ENCODE measurements at regions not wholly inside any gene's neighbourhood (a gene's known extent, or its start where the extent isn't known, plus 50 kb on each side); places are given as distances from the start of the nearest gene placed in this dataset.

DNA sequence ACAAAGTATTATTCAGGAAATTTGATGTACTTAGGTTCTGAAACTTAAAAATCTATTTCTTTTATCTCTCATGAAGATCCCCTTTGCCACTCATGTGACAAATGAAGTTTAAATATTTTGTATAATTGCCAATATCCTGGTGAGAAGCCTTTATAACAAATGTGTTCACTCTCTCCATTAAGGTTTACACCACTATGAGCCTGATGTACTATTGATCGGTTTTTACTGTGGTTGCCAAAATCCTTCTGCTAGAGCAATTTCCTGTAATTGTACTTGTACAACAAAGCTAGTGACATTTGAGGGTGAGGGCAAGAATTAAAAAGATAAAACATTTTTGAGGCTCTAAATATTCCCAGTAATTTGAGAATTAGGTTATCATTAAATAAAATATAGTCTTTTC, 222.3 kb upstream of the CDH19 start:
- DNase-seq = no peak

- DNase-seq = no peak
Observed at GRCh38 chr18:66825347-66825746, 221.5 kb upstream of the CDH19 start.

DNA sequence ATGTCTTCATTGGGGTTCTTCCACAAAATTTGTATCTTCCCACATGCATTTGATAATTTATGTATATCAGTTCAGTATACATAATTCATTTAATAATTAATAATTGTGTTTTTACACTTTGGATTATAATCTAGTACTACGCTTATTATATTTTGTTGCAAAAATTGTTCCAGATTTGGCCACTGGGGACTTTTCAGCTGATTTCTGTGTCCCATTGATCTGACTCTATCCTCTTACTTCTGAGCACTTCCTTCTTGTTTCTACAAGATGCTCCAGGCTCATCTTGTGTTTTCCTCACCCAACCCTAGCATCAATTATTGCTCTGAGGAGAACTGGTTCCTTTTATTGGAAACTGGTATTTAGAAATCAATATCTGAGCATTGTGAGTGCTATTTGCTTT, 215.3 kb upstream of the CDH19 start:
- no peak for DNase-seq

DNA sequence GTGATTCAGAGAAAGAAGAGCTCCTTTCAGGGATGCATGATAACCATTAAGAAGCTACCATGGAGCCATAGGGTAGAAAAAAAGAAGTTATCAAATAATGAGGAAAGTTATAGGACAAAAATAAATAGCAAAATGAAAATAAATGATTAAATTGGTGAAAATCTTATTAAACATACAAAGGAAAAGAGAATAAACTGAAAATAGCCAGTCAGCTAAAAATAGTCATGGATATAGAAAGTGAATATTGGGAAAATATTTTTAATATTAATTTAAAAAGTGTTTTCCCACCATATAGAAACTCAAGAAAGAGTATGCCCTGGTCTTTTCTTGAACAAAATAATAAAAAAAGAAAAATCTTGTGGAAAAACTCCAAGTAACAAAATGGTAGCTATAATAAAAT, 209.2 kb upstream of the CDH19 start:
- DNase-seq = no peak

DNA sequence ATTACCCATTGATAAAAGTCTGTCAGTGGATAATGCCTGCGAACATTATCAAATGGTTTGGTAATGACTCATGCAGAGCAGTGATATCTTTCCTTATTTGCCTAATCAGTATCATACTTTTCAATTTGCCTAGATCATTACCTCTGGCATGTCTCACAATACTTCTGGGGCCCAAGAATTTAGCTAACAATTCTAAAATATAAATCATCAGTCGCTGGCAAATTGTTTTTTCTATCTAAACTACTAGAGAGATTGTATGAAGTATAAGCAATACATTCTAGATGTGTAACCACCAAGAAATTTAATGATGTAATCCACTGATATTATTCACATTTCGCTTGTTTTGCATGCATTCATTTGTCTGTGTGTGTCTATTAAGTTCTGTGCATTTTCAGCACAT, 191.2 kb upstream of the CDH19 start:
- no peak for DNase-seq

DNA sequence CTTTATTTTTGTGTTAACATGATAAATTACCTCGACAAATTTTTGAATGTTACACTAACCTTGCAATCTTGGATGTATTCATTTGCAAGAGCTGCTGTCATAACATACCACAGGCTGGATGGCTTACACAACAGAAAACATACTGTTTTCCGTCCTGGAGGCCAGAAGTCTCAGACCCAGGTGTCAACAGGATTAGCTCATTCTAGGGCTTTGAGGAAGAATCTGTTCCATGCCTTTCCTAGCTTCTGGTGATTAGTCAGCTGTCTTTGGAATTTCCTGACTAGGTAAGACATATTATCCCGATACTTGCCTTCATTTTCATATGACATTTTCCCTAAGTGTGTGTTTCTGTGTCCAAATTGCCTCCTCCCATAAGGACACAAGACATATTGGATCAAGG, 188.6 kb upstream of the CDH19 start:
- DNase-seq = no peak

- DNase-seq = no peak
Observed at GRCh38 chr18:66780609-66781008, 176.7 kb upstream of the CDH19 start.

DNA sequence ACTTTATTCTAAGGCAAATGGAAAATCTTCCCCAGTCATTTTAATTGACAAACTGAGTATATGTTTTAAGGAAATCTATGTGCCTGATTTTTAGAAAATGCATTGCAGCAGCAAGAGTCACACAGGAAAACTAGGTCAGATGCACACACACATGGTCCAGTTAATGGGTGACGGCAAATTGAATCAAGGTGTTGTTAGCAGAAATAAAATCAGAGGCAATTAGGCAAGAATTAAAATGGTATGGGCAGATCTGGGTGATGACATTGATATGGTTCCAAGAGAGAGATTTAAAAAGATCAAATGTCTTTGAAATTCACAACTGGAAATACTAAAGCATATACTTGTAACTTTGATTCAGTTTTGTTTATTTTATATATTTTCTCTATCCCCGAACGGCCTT, 174.2 kb upstream of the CDH19 start:
- DNase-seq = no peak

DNA sequence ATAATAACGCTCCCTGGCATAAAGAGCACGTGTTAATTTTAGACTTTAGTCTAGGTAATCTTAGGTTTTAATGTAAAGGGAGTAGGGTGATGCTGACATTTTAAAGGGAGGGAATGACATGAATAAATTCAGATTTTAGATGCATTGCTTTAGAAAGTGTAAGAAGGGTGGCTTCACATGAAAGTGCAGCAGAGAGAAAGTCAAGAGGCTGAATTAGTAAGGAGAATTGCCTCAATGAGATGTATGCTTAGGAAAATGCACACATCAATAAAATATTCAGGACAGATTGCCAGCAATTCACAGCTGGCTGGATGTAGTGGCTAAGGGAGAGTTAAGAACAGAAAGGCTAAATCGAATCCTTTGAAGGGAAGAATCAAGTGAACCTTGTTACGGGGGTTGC, 165.5 kb upstream of the CDH19 start:
- DNase-seq = no peak

DNA sequence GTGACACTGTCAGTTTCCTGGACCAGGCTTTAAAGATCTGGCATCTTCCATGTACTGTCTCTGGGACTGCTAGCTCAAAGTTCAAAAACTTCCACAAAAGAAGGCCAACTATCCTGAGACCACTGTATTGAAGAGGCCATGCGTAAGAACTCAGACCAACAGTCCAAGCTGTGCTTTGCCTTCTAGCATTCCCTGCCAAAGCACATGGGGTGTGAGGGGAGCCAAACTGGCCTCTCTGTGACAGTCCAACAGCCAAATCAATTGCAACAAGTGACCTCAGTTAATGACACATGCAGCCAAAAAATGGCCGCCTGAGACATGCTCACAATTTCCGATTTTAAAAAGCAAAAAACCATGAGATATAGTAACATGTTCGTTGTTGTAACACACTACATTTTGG, 160.3 kb upstream of the CDH19 start:
- no peak for DNase-seq

- no peak for DNase-seq
Observed at GRCh38 chr18:66761166-66761565, 157.3 kb upstream of the CDH19 start.

DNA sequence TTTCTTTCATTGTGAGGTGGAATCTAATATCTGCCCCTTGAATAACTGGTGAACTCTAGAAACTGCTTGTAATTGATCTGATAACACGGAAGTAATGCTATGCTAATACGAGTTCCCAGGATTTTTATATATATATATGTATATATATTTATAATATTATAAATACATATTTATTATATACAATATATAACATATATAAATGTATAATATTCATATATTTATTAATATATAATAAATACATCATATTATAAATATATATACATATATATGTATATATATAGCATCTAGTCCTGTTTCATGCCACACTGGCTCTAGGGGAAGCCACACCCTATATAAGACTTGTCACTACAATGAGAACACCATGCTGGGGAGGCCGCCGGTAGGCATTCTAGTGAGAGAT, 156.7 kb upstream of the CDH19 start:
- no peak for DNase-seq

- DNase-seq = no peak
Observed at GRCh38 chr18:66759050-66759828, 155.3 kb upstream of the CDH19 start.

GRCh38 chr18:66757946-66758345, 154.1 kb upstream of the CDH19 start:
- DNase-seq = no peak

DNA sequence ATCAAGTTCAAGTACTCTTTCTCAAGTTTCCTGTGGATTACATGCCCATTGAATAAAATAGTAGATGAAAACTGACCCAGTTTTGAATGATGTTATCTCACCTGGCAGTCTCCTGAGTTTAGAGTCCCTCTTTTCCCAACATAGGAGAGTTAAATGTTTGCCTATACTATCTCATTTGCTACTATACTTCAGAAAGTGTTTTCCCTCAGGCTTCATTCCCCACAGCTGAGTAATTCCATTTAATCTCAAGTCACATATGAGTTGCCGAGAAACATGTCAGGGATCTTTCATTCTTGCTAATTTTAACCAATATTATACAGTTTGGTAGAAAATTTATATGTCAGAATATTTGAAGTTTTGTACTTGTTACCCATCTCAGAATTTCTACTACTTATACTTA, 150.4 kb upstream of the CDH19 start:
- DNase-seq = no peak

DNA sequence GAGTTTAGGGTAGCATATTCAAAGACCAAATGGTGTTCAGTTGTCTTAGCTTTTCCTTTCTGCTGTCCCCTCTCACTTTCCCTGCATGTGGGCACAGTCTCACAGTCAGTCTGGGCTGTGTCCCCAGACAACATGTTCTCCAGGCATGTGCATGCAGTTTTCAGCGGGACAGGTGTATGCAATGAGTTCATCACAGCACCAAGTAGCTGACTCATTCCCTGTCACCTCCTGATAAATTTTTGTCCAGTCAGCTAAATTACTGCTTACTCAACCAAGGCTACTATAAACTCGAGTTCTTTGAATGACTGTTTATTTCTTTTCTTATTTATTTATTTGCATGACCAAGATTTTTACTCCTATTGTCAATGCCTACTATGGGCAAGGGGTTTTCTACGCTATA, 148.8 kb upstream of the CDH19 start:
- DNase-seq = no peak

GRCh38 chr18:66749481-66750035, 145.7 kb upstream of the CDH19 start:
- DNase-seq = no peak

- DNase-seq = no peak
Observed at GRCh38 chr18:66749030-66749429, 145.1 kb upstream of the CDH19 start.

- DNase-seq = no peak
Observed at GRCh38 chr18:66742832-66743231, 138.9 kb upstream of the CDH19 start.

- no peak for DNase-seq
Observed at GRCh38 chr18:66735933-66736332, 132.0 kb upstream of the CDH19 start.

DNA sequence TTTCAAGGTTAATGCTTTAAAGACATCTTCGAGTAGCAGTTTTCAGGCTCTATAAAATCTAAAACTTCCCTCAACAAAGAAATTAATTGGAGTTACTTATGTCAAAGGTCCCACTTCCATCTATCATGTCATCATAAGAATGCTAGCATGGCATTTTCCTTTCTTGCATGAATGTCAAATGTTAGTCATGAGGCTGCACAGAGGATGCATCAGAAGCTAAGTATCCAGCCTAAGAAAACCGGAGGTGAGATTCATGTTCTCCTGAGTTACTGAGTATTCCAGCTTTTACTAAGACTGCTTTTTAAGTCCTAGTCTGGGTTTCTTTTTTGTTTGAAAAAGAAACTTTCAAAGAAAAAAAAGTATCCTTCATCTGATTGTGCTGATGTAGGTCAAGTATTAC, 130.6 kb upstream of the CDH19 start:
- no peak for DNase-seq

DNA sequence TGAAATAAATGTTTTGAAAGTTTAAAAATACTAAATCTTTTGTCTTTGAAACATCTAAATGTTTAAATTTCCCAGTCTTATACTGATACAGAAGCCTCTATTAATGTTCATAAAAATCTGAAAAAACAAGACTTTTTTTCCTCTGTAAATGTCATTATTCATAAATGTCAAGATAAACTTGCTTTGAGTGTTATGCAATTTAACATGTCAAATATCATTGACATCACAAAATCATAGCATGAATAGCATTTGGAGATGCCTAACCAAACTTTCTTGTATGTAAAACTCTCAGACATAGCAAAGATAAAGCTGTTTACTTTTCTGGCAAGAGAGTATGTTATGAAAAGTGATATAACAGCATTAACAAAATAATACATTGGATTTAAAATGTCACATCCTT, 128.0 kb upstream of the CDH19 start:
- no peak for DNase-seq

GRCh38 chr18:66729442-66730239, 125.8 kb upstream of the CDH19 start:
- DNase-seq = no peak

GRCh38 chr18:66728951-66729350, 125.1 kb upstream of the CDH19 start:
- DNase-seq = no peak
